A549 (cell line): ENCODE measurements at regions not wholly inside any gene's neighbourhood (a gene's known extent, or its start where the extent isn't known, plus 50 kb on each side); places are given as distances from the start of the nearest gene placed in this dataset.

Experiments
- BHLHE40 ChIP-seq: IDR thresholded peaks from 2 replicates; pipeline ENCODE4 v1.6.1; 2012; ENCODE audit warnings: low read depth, low read length, inconsistent platforms
- CTCF ChIP-seq: fragments of >200 bp; sonication (Bioruptor Twin); formaldehyde crosslinking; IDR thresholded peaks from 3 replicates; pipeline ENCODE4 v1.5.1; 2016
- EP300 ChIP-seq, 2 experiments: fragments of >200 bp; sonication (Bioruptor Twin); formaldehyde crosslinking; IDR thresholded peaks; 2 replicates in 1 of 2; 3 replicates in 1 of 2; pipeline ENCODE4 v1.6.1; 2016 to 2017
- JUN ChIP-seq, 2 experiments: fragments of >200 bp; sonication (Bioruptor Twin); formaldehyde crosslinking; IDR thresholded peaks; 2 replicates in 1 of 2; 3 replicates in 1 of 2; pipeline ENCODE4 v1.6.1; 2016 to 2017
- POLR2A ChIP-seq: IDR thresholded peaks from 2 replicates; pipeline ENCODE4 v1.6.1; 2012; ENCODE audit warnings: mild to moderate bottlenecking, low read length
- REST ChIP-seq: fragments of 200-600 bp; sonication (generic); IDR thresholded peaks from 2 replicates; pipeline ENCODE4 v1.6.1; 2016; ENCODE audit warnings: antibody characterized with exemption, mild to moderate bottlenecking, moderate library complexity
- RNF2 ChIP-seq: fragments of 200-600 bp; sonication (generic); IDR thresholded peaks from 2 replicates; pipeline ENCODE4 v1.6.1; 2016; ENCODE audit warnings: low read depth, mild to moderate bottlenecking, antibody characterized with exemption, moderate library complexity, borderline replicate concordance

- no peak for TF ChIP-seq POLR2A
- TF ChIP-seq CTCF, result no peak
- TF ChIP-seq JUN (IDR thresholded peaks at IDR 0.05), result no peak
- no peak for TF ChIP-seq BHLHE40
- TF ChIP-seq RNF2, result no peak
- TF ChIP-seq REST, result no peak
- TF ChIP-seq EP300 (IDR thresholded peaks at IDR 0.05), result no peak; a peak in 1 of 5 replicates
Observed at GRCh38 chr2:102082571-102083392, 59.8 kb upstream of the IL1R1 start.
